C1 segment of cervical spinal cord (tissue), 14 donors: ENCODE measurements at regions not wholly inside any gene's neighbourhood (a gene's known extent, or its start where the extent isn't known, plus 50 kb on each side); places are given as distances from the start of the nearest gene placed in this dataset.
A peak's percentile ranks its signal among the peaks of the same experiment; 100 is the strongest.

Experiments
- DNase-seq, 14 donors: peaks; one replicate each; lab custom pipeline; 2025; lab: John Stamatoyannopoulos, UW

GRCh38 chr10:59085711-59086502 is 90.5 kb upstream of the PHYHIPL start:
- no peak for DNase-seq

GRCh38 chr10:59087486-59087885 is 89.0 kb upstream of the PHYHIPL start:
- DNase-seq: no peak

GRCh38 chr10:59088912-59089573 is 87.4 kb upstream of the PHYHIPL start:
- no peak for DNase-seq

- peak in 8 of 14 donors; percentile 4 to 40 (median 33) for DNase-seq
These were observed 85.4 kb upstream of the PHYHIPL start for GRCh38 chr10:59090817-59091622.

DNA sequence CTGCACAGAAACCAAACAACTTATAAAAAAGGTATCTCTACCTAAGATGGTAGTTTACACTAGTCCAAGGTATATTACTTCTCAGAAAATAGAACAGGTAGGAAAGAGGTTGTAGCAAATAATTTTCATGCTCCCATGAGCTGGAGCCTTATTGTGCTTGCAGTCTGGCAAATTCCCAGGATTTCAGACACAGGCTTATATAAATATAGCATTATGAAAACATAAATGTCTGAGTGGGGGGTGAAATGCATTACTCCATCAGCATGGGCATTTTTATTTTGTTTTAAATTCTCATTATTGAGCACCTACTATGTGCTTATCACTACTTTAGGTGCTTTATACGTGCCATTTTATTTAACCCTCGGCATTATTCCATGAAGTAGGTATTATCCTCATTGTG is 83.0 kb upstream of the PHYHIPL start:
- DNase-seq: no peak

GRCh38 chr10:59096631-59097030 is 79.8 kb upstream of the PHYHIPL start:
- peak in 1 of 14 donors; percentile 20 for DNase-seq

DNA sequence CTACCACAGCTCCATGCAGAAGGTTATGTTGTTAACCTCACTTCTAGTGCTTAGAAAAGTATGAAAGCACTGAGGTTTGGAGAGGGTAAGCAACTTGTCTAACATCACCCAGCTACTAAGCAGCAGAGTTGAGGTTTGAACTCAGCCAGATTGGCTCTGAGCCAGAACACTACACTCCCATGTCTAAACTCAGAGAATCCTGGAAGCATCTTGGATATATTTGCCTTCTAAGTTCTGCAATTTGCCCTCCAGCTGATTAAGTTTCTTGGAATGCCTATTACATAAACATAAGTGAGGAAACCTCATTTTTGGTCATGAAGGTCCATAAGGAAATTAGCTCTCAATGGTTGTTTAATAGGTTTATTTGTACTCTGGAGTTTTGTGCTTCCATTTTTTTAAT is 78.1 kb upstream of the PHYHIPL start:
- no peak for DNase-seq

GRCh38 chr10:59098831-59099452 is 77.5 kb upstream of the PHYHIPL start:
- DNase-seq: no peak

DNA sequence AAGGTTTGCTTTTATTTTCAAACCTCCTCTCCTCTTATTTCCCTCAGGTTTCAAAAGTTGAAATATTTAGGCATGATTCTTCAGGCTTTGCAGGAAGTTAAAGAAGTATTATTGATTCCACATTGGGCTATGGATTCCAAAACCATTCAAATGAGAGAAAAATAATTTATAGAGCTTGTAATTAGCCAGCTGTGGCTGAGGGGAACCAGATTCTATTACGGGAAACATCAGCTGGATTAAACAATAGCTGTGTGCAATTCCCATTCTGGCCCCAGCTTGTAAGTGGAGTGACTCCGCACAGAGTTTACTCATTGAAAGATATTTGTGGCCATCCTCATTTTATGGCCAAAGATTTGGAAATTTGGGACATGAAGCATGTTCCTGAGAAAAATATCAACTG is 77.0 kb upstream of the PHYHIPL start:
- DNase-seq: no peak

GRCh38 chr10:59102394-59102793 is 74.0 kb upstream of the PHYHIPL start:
- no peak for DNase-seq

- no peak for DNase-seq
These were observed 72.3 kb upstream of the PHYHIPL start for GRCh38 chr10:59104186-59104585.

GRCh38 chr10:59106441-59106840 is 70.0 kb upstream of the PHYHIPL start:
- no peak for DNase-seq

DNA sequence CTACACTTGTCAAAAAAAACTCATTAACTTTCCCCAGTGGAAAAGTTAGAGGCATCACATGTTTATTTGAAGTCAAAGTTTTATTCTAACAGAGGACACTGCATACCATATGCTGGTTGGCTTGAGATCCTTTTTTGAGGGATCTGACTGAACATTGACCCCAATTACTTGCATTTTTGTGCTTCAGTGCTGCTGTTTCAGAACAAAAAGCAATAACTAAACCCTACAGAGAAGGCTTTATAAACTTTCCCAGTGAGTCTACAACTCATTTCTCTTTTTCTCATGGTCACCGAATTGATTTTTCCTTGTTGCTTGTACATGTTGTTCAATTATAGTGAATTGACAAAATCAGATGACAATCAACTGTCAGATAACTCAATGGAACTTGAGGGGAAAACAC is 69.3 kb upstream of the PHYHIPL start:
- DNase-seq: no peak

- DNase-seq: no peak
These were observed 68.1 kb upstream of the PHYHIPL start for GRCh38 chr10:59108296-59108870.

DNA sequence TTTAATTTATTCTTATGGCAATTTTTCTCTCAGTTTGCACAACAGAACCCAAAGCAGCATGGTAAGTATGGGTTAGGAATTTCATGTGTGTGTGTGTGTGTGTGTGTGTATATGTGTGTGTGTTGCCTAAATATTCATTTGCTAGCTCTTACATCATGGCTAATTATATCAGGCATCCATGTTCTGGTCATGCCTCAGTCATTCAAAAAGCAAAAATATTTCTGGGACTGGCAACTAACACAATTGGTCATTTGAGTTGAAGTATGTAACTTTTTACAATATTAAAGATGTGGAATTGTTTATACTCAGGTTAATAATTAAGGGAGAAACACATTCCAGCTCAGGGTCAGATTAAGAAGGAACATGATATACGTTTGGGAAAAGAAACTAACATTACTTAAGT is 67.6 kb upstream of the PHYHIPL start:
- no peak for DNase-seq

DNA sequence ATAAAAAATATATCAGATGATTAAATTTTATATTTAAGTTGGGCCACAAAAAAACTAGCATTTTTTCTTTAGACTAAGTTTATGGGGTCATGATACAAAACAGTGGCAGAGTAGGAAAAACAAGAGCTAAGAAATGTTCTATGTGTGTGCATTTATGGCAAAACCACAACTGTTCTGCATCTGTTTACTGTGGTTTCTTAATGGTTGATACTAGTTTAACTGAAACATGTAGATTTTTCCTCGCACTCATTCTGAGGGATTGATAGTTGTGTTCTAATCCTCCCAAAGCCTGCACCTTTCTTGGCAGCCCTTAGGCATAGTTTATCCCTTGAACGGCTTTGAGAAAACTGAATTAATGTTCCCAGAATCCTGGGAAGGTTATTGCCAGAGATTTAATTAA is 66.6 kb upstream of the PHYHIPL start:
- no peak for DNase-seq

DNA sequence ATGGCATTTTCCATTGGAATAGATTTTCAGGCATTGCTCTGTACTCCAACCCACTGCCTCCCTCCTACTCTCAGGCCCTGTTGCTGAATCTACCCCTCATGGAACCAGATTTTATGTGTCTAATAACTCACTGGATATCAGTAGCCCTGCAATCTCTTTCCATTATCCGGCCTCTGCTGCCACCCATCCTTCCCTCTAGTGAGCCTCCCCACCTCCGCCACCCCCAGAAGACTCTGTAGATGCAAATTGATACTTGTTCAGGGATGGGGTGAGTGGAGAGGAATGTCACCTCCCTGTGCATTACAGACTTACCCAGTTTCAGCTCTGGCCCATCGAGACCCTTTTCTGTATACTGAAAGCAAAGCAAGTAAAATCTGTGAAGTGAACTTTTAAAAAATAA is 52.3 kb upstream of the PHYHIPL start:
- peak in 2 of 14 donors; percentile 3 to 6 for DNase-seq

GRCh38 chr10:59125666-59126065 is 50.8 kb upstream of the PHYHIPL start:
- DNase-seq: no peak

GRCh38 chr10:59126261-59126660 is 50.2 kb upstream of the PHYHIPL start:
- no peak for DNase-seq
